Esophagus squamous epithelium (tissue), 4 donors: ENCODE measurements at regions not wholly inside any gene's neighbourhood (a gene's known extent, or its start where the extent isn't known, plus 50 kb on each side); places are given as distances from the start of the nearest gene placed in this dataset.

Experiments
- POLR2A ChIP-seq, 4 donors: fragments of 450-650 bp; IDR thresholded peaks; one replicate each; pipeline ENCODE4 v1.6.1; 2017; ENCODE audit warnings: antibody characterized with exemption in 4 of 4, mild to moderate bottlenecking in 4 of 4, moderate library complexity in 3 of 4
- TF ChIP-seq, protein P1 (sequence below), 6 experiments: fragments of 450-650 bp in 4 of 6; fragments of 200-600 bp in 2 of 6; sonication (generic) in 2 of 6; IDR thresholded peaks; one replicate each; pipeline ENCODE4 v1.5.1; 2016 to 2019; ENCODE audit warnings: antibody characterized with exemption in 6 of 6, mild to moderate bottlenecking in 4 of 6, moderate library complexity in 4 of 6

GRCh38 chr20:51953731-51954340 is 151.5 kb upstream of the SALL4 start:
- TF ChIP-seq, protein P1, sequence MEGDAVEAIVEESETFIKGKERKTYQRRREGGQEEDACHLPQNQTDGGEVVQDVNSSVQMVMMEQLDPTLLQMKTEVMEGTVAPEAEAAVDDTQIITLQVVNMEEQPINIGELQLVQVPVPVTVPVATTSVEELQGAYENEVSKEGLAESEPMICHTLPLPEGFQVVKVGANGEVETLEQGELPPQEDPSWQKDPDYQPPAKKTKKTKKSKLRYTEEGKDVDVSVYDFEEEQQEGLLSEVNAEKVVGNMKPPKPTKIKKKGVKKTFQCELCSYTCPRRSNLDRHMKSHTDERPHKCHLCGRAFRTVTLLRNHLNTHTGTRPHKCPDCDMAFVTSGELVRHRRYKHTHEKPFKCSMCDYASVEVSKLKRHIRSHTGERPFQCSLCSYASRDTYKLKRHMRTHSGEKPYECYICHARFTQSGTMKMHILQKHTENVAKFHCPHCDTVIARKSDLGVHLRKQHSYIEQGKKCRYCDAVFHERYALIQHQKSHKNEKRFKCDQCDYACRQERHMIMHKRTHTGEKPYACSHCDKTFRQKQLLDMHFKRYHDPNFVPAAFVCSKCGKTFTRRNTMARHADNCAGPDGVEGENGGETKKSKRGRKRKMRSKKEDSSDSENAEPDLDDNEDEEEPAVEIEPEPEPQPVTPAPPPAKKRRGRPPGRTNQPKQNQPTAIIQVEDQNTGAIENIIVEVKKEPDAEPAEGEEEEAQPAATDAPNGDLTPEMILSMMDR (IDR thresholded peaks at IDR 0.05), result no peak
- TF ChIP-seq POLR2A (IDR thresholded peaks at IDR 0.05), result no peak
